ENCODE measurements at regions not wholly inside any gene's neighbourhood (a gene's known extent, or its start where the extent isn't known, plus 50 kb on each side); places are given as distances from the start of the nearest gene placed in this dataset.
"Not testable (repeated sequence)": the region's sequence is repeated elsewhere in the genome, so short reads cannot be mapped to it uniquely, and the experiment has no call there.

GRCh38 chr1:30533141-30533540 lies 190.2 kb downstream of the MATN1 start:
- Mint-ChIP-seq H3K27me3 (peaks cover 15% of the 10 kb centered on the region), H3K36me3 (no peaks in the 10 kb centered on the region), H3K4me1 (no peaks in the 10 kb centered on the region), H3K27ac (no peak overlapping the region), H3K9me3 (no peaks in the 10 kb centered on the region), H3K4me3 (no peak overlapping the region)
- no peak for ATAC-seq (ENCODE audit: low read depth)
- no peak for DNase-seq (ENCODE audit: low spot score in 2 of 2)

GRCh38 chr1:30532621-30533020 lies 190.8 kb downstream of the MATN1 start:
- H3K27ac Mint-ChIP-seq: no peak overlapping the region
- no peak overlapping the region for H3K4me3 Mint-ChIP-seq
- H3K9me3 Mint-ChIP-seq: no peaks in the 10 kb centered on the region
- DNase-seq (ENCODE audit: low spot score in 2 of 2): no peak
- H3K27me3 Mint-ChIP-seq: peaks cover 15% of the 10 kb centered on the region
- no peaks in the 10 kb centered on the region for H3K36me3 Mint-ChIP-seq
- H3K4me1 Mint-ChIP-seq: no peaks in the 10 kb centered on the region
- ATAC-seq (ENCODE audit: low read depth): no peak

- no peaks in the 10 kb centered on the region for H3K9me3 Mint-ChIP-seq
- peaks cover 15% of the 10 kb centered on the region for H3K27me3 Mint-ChIP-seq
- H3K4me1 Mint-ChIP-seq: no peaks in the 10 kb centered on the region
These were observed 195.8 kb downstream of the MATN1 start for GRCh38 chr1:30527511-30528140.

GRCh38 chr1:30526652-30527345 lies 196.6 kb downstream of the MATN1 start:
- H3K4me3 Mint-ChIP-seq: no peak overlapping the region
- peaks cover 19% of the 10 kb centered on the region for H3K27me3 Mint-ChIP-seq
- no peaks in the 10 kb centered on the region for H3K36me3 Mint-ChIP-seq
- ATAC-seq (ENCODE audit: low read depth): no peak
- no peak overlapping the region for H3K27ac Mint-ChIP-seq
- H3K9me3 Mint-ChIP-seq: no peaks in the 10 kb centered on the region
- DNase-seq (ENCODE audit: low spot score in 2 of 2): no peak
- H3K4me1 Mint-ChIP-seq: no peaks in the 10 kb centered on the region

More at GRCh38 chr1:30527511-30528140, 195.8 kb downstream of the MATN1 start:
- no peaks in the 10 kb centered on the region for H3K36me3 Mint-ChIP-seq
- H3K4me3 Mint-ChIP-seq: no peak overlapping the region
- H3K27ac Mint-ChIP-seq: no peak overlapping the region
- DNase-seq (ENCODE audit: low spot score in 2 of 2): no peak
- ATAC-seq (ENCODE audit: low read depth): no peak

GRCh38 chr1:30525971-30526651 lies 197.3 kb downstream of the MATN1 start:
- H3K27ac Mint-ChIP-seq: no peak overlapping the region
- H3K9me3 Mint-ChIP-seq: no peaks in the 10 kb centered on the region
- no peak overlapping the region for H3K4me3 Mint-ChIP-seq
- no peaks in the 10 kb centered on the region for H3K4me1 Mint-ChIP-seq
- DNase-seq (ENCODE audit: low spot score in 2 of 2) (no peak), ATAC-seq (ENCODE audit: low read depth) (no peak)
- no peaks in the 10 kb centered on the region for H3K36me3 Mint-ChIP-seq
- H3K27me3 Mint-ChIP-seq: peaks cover 22% of the 10 kb centered on the region

GRCh38 chr1:30525631-30525970 lies 197.8 kb downstream of the MATN1 start:
- no peak overlapping the region for H3K4me3 Mint-ChIP-seq
- no peak overlapping the region for H3K27ac Mint-ChIP-seq
- no peak for ATAC-seq (ENCODE audit: low read depth)
- no peak for DNase-seq (ENCODE audit: low spot score in 2 of 2)
- no peaks in the 10 kb centered on the region for H3K36me3 Mint-ChIP-seq
- peaks cover 20% of the 10 kb centered on the region for H3K27me3 Mint-ChIP-seq
- no peaks in the 10 kb centered on the region for H3K4me1 Mint-ChIP-seq
- H3K9me3 Mint-ChIP-seq: no peaks in the 10 kb centered on the region

- no peaks in the 10 kb centered on the region for H3K36me3 Mint-ChIP-seq
- DNase-seq (ENCODE audit: low spot score in 2 of 2) (no peak), ATAC-seq (ENCODE audit: low read depth) (no peak)
- H3K4me3 Mint-ChIP-seq: no peak overlapping the region
- no peak overlapping the region for H3K27ac Mint-ChIP-seq
- peaks cover 18% of the 10 kb centered on the region for H3K27me3 Mint-ChIP-seq
- no peaks in the 10 kb centered on the region for H3K9me3 Mint-ChIP-seq
- no peaks in the 10 kb centered on the region for H3K4me1 Mint-ChIP-seq
These were observed 198.4 kb downstream of the MATN1 start for GRCh38 chr1:30524840-30525617.

GRCh38 chr1:30524025-30524555 lies 199.3 kb downstream of the MATN1 start:
- H3K4me3 Mint-ChIP-seq; H3K4me1 Mint-ChIP-seq; H3K36me3 Mint-ChIP-seq; ATAC-seq (ENCODE audit: low read depth); H3K27ac Mint-ChIP-seq; H3K9me3 Mint-ChIP-seq; DNase-seq (ENCODE audit: low spot score in 2 of 2): not testable (repeated sequence)
- H3K27me3 Mint-ChIP-seq: peaks cover 18% of the 10 kb centered on the region

- H3K4me1 Mint-ChIP-seq: no peaks in the 10 kb centered on the region
- ATAC-seq (ENCODE audit: low read depth) (no peak), DNase-seq (ENCODE audit: low spot score in 2 of 2) (no peak)
- H3K36me3 Mint-ChIP-seq: no peaks in the 10 kb centered on the region
- H3K4me3 Mint-ChIP-seq: no peak overlapping the region
- H3K9me3 Mint-ChIP-seq: no peaks in the 10 kb centered on the region
- H3K27ac Mint-ChIP-seq: no peak overlapping the region
- H3K27me3 Mint-ChIP-seq: peaks cover 18% of the 10 kb centered on the region
These were observed 200.0 kb downstream of the MATN1 start for GRCh38 chr1:30523055-30524020.

- Mint-ChIP-seq H3K27me3 (peaks cover 18% of the 10 kb centered on the region), H3K27ac (no peak overlapping the region), H3K4me1 (no peaks in the 10 kb centered on the region), H3K36me3 (no peaks in the 10 kb centered on the region), H3K9me3 (no peaks in the 10 kb centered on the region), H3K4me3 (no peak overlapping the region)
- no peak for ATAC-seq (ENCODE audit: low read depth)
- DNase-seq (ENCODE audit: low spot score in 2 of 2): no peak
These were observed 201.1 kb downstream of the MATN1 start for GRCh38 chr1:30522031-30523004.

GRCh38 chr1:30521261-30521865 lies 202.0 kb downstream of the MATN1 start:
- no peaks in the 10 kb centered on the region for H3K4me1 Mint-ChIP-seq
- H3K27ac Mint-ChIP-seq: no peak overlapping the region
- DNase-seq (ENCODE audit: low spot score in 2 of 2): no peak
- no peaks in the 10 kb centered on the region for H3K9me3 Mint-ChIP-seq
- no peaks in the 10 kb centered on the region for H3K36me3 Mint-ChIP-seq
- no peak for ATAC-seq (ENCODE audit: low read depth)
- H3K27me3 Mint-ChIP-seq: peaks cover 18% of the 10 kb centered on the region
- no peak overlapping the region for H3K4me3 Mint-ChIP-seq

- H3K27me3 Mint-ChIP-seq: peaks cover 17% of the 10 kb centered on the region
- DNase-seq (ENCODE audit: low spot score in 2 of 2) (no peak), ATAC-seq (ENCODE audit: low read depth) (no peak)
- no peaks in the 10 kb centered on the region for H3K9me3 Mint-ChIP-seq
- no peaks in the 10 kb centered on the region for H3K4me1 Mint-ChIP-seq
- H3K4me3 Mint-ChIP-seq: no peak overlapping the region
- H3K36me3 Mint-ChIP-seq: no peaks in the 10 kb centered on the region
- H3K27ac Mint-ChIP-seq: no peak overlapping the region
These were observed 202.9 kb downstream of the MATN1 start for GRCh38 chr1:30520476-30520875.

Data from memory B cell (primary cell).